Gastrocnemius medialis (tissue), 4 donors: ENCODE measurements at regions not wholly inside any gene's neighbourhood (a gene's known extent, or its start where the extent isn't known, plus 50 kb on each side); places are given as distances from the start of the nearest gene placed in this dataset.

Source experiments
- POLR2A ChIP-seq, 2 donors: fragments of 450-650 bp; IDR thresholded peaks; one replicate each; pipeline ENCODE4 v1.6.1; 2017; ENCODE audit warnings: antibody characterized with exemption in 2 of 2, mild to moderate bottlenecking in 2 of 2, moderate library complexity in 2 of 2
- TF ChIP-seq, protein P1 (sequence below), 5 experiments: fragments of 450-650 bp in 3 of 5; fragments of 200-600 bp in 2 of 5; sonication (generic) in 2 of 5; IDR thresholded peaks in 4 of 5; conservative IDR thresholded peaks in 1 of 5; 1 replicate in 4 of 5; 2 replicates in 1 of 5; pipeline ENCODE4 v1.5.1; 2016 to 2019; ENCODE audit warnings: antibody characterized with exemption in 5 of 5, mild to moderate bottlenecking in 3 of 5, moderate library complexity in 3 of 5

DNA sequence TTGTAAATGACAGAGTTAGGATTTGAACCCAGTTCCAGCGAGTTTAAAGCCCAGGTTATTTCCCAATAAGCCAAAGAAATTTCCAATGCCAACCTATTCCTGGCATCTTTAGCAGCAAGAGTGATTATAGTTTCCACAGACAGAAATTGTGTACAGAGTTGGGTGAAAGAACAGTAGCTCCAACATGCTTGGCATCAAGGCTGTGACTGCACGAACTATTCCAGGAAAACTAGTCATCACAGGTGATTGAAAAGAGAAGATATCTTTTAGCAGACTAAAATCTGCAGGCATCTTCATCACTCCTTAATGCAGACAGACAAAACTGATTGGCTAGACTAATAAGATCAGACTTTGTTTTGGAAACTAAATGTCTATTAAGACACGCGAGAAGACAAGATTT, 262.7 kb upstream of the PLEKHG7 start:
- TF ChIP-seq POLR2A (IDR thresholded peaks at IDR 0.05) = no peak
- TF ChIP-seq, protein P1, sequence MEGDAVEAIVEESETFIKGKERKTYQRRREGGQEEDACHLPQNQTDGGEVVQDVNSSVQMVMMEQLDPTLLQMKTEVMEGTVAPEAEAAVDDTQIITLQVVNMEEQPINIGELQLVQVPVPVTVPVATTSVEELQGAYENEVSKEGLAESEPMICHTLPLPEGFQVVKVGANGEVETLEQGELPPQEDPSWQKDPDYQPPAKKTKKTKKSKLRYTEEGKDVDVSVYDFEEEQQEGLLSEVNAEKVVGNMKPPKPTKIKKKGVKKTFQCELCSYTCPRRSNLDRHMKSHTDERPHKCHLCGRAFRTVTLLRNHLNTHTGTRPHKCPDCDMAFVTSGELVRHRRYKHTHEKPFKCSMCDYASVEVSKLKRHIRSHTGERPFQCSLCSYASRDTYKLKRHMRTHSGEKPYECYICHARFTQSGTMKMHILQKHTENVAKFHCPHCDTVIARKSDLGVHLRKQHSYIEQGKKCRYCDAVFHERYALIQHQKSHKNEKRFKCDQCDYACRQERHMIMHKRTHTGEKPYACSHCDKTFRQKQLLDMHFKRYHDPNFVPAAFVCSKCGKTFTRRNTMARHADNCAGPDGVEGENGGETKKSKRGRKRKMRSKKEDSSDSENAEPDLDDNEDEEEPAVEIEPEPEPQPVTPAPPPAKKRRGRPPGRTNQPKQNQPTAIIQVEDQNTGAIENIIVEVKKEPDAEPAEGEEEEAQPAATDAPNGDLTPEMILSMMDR (IDR thresholded peaks at IDR 0.05 in 4 of 5, conservative IDR thresholded peaks at IDR 0.05 in 1 of 5) = no peak
